IPS-NIHi11 (cell line): ENCODE measurements at regions not wholly inside any gene's neighbourhood (a gene's known extent, or its start where the extent isn't known, plus 50 kb on each side); places are given as distances from the start of the nearest gene placed in this dataset.
"Not testable (repeated sequence)": the region's sequence is repeated elsewhere in the genome, so short reads cannot be mapped to it uniquely, and the experiment has no call there.

Source experiments
- DNase-seq: peaks from one replicate; pipeline ENCODE4 v3.0.0; 2012; ENCODE audit warnings: mixed read lengths, low spot score

- no peak for DNase-seq
These were observed 478.0 kb downstream of the BTG1 start for GRCh38 chr12:91667694-91668093.

- DNase-seq: no peak
These were observed 481.1 kb upstream of the DCN start for GRCh38 chr12:91663744-91664143.

GRCh38 chr12:91663310-91663709 is 480.7 kb upstream of the DCN start:
- no peak for DNase-seq

GRCh38 chr12:91662021-91662420 is 479.4 kb upstream of the DCN start:
- DNase-seq: no peak

GRCh38 chr12:91657032-91657431 is 474.4 kb upstream of the DCN start:
- DNase-seq: no peak

- no peak for DNase-seq
These were observed 473.3 kb upstream of the DCN start for GRCh38 chr12:91655966-91656365.

- DNase-seq: no peak
These were observed 471.5 kb upstream of the DCN start for GRCh38 chr12:91654087-91654486.

GRCh38 chr12:91651728-91652127 is 469.1 kb upstream of the DCN start:
- no peak for DNase-seq

- DNase-seq: no peak
These were observed 461.1 kb upstream of the DCN start for GRCh38 chr12:91643763-91644162.

GRCh38 chr12:91640021-91640420 is 457.4 kb upstream of the DCN start:
- no peak for DNase-seq

- no peak for DNase-seq
These were observed 456.7 kb upstream of the DCN start for GRCh38 chr12:91639327-91639726.

GRCh38 chr12:91637789-91638624 is 455.4 kb upstream of the DCN start:
- DNase-seq: no peak

GRCh38 chr12:91636721-91637120 is 454.1 kb upstream of the DCN start:
- DNase-seq: no peak

GRCh38 chr12:91634386-91634713 is 451.7 kb upstream of the DCN start:
- not testable (repeated sequence) for DNase-seq

- no peak for DNase-seq
These were observed 451.2 kb upstream of the DCN start for GRCh38 chr12:91633734-91634357.

GRCh38 chr12:91633206-91633605 is 450.6 kb upstream of the DCN start:
- no peak for DNase-seq

- DNase-seq: no peak
These were observed 449.6 kb upstream of the DCN start for GRCh38 chr12:91632042-91632786.

GRCh38 chr12:91630596-91631293 is 448.1 kb upstream of the DCN start:
- no peak for DNase-seq

GRCh38 chr12:91630083-91630482 is 447.5 kb upstream of the DCN start:
- no peak for DNase-seq

GRCh38 chr12:91629440-91629839 is 446.8 kb upstream of the DCN start:
- DNase-seq: no peak

GRCh38 chr12:91628656-91629055 is 446.0 kb upstream of the DCN start:
- DNase-seq: no peak

GRCh38 chr12:91627225-91627624 is 444.6 kb upstream of the DCN start:
- no peak for DNase-seq

- DNase-seq: no peak
These were observed 440.4 kb upstream of the DCN start for GRCh38 chr12:91622981-91623380.
